ENCODE measurements at regions not wholly inside any gene's neighbourhood (a gene's known extent, or its start where the extent isn't known, plus 50 kb on each side); places are given as distances from the start of the nearest gene placed in this dataset.
A peak's percentile ranks its signal among the peaks of the same experiment; 100 is the strongest.

DNA sequence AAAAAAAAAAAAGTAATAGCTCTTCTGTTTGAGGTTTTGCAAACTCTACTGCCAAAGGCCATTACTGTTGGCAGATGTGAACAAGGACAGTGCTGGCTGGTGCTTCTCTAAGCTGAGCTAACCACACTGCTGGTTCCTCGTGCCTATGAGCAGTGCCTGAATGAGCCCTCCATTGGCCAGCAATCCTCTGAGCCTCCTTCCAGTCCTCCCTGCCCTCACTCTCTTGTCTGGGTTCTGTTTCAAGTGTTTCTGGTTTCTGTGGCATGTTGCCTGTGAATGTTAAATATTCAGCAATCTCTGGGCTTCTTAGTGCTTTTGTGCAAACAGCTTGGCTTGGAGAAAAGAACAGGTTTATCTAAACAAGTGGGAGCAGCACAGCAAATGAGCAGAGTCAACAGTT, 161.3 kb upstream of the AUTS2 start:
- Histone ChIP-seq H2AK9ac (replicated peaks; ENCODE audit: low read depth, low read length, poor library complexity) (peak overlapping the region; percentile 28), H2AK5ac (ENCODE audit: low read depth, low read length) (no peak overlapping the region), H3K23ac (ENCODE audit: low read depth, low read length) (no peak overlapping the region), H2AFZ (replicated peaks; ENCODE audit: low read length, poor library complexity) (no peak overlapping the region), H2BK5ac (ENCODE audit: low read depth, low read length, poor library complexity, severe bottlenecking) (no peak overlapping the region), H2BK120ac (ENCODE audit: low read depth, low read length) (no peak overlapping the region), H2BK20ac (ENCODE audit: low read depth, low read length) (no peak overlapping the region), H4K91ac (ENCODE audit: insufficient read depth, low read depth, low read length) (no peak overlapping the region), H4K8ac (ENCODE audit: low read depth in 2 of 2, low read length in 2 of 2) (no peak overlapping the region), H3K36me3 (ENCODE audit: control insufficient read depth, insufficient read depth, low read length) (no peaks in the 10 kb centered on the region), H4K5ac (ENCODE audit: low read depth, low read length) (no peak overlapping the region), H3K27me3 (ENCODE audit: control insufficient read depth, insufficient read depth, low read length) (no peaks in the 10 kb centered on the region), H3K4me1 (ENCODE audit: control insufficient read depth, insufficient read depth, low read length) (no peaks in the 10 kb centered on the region), H3K14ac (replicated peaks; ENCODE audit: low read depth, low read length) (no peak overlapping the region), H3K4me3 (ENCODE audit: insufficient read depth, low read depth, low read length) (no peak overlapping the region), H3K9me3 (ENCODE audit: control insufficient read depth, insufficient read depth, low read length) (peaks cover 20% of the 10 kb centered on the region), H3K4me2 (ENCODE audit: low read depth, low read length) (no peak overlapping the region), H3K4ac (ENCODE audit: low read depth, low read length) (no peak overlapping the region), H2BK15ac (ENCODE audit: low read depth, low read length) (no peak overlapping the region), H3K56ac (ENCODE audit: extremely low read depth, insufficient read depth, low read length) (no peak overlapping the region), H3K9ac (ENCODE audit: low read depth, low read length) (no peak overlapping the region), H3K9me1 (ENCODE audit: insufficient read depth, low read length) (no peaks in the 10 kb centered on the region), H3K79me1 (ENCODE audit: low read depth in 1 of 2, low read length in 2 of 2) (no peaks in the 10 kb centered on the region), H3K27ac (ENCODE audit: insufficient read depth, low read length) (no peak overlapping the region), H4K20me1 (ENCODE audit: insufficient read depth, low read length) (no peaks in the 10 kb centered on the region), H3K18ac (ENCODE audit: low read depth, low read length) (no peak overlapping the region)
- in situ Hi-C loops (cut with MboI; ENCODE audit: low sequenced_read_pairs) (no loop called here), dilution Hi-C loops (cut with HindIII; ENCODE audit: low sequenced_read_pairs, unreplicated experiment) (no loop called here), intact Hi-C loops (cut with micrococcal nuclease) (no loop called here)
- no CpG with 5 or more reads among the region's 1 CpG for WGBS, 2 experiments (ENCODE audit: extremely low coverage in 2 of 2, insufficient read length in 1 of 2)
- TF ChIP-seq POLR2A (IDR thresholded peaks at IDR 0.05; ENCODE audit: low read depth, low read length) (no peak), RAD21 (IDR thresholded peaks at IDR 0.05; ENCODE audit: low read length) (no peak), CHD1 (IDR thresholded peaks at IDR 0.05; ENCODE audit: low read depth, low read length) (no peak)
- no TSS peak for BruUV-seq (replicated peaks)
- ChIA-PET CTCF (no interaction called here), POLR2A (ENCODE audit: unreplicated experiment) (no interaction called here)
- DNase-seq (no peak), ATAC-seq (ENCODE audit: low read depth) (no peak)

Measured in IMR-90 (cell line).